AG04450 (cell line): ENCODE measurements at regions not wholly inside any gene's neighbourhood (a gene's known extent, or its start where the extent isn't known, plus 50 kb on each side); places are given as distances from the start of the nearest gene placed in this dataset.

Experiments used
- CTCF ChIA-PET: fragments of 300-600, 350-600 bp; formaldehyde crosslinking; extraction: SDS; loops from one replicate; lab custom pipeline; 2022; ENCODE audit warnings: antibody characterized with exemption, inconsistent platforms; lab: Charles Lee
- POLR2A ChIA-PET: fragments of 350-600 bp; formaldehyde crosslinking; extraction: SDS; loops from one replicate; lab custom pipeline; 2021; ENCODE audit warnings: antibody characterized with exemption, inconsistent platforms; lab: Yijun Ruan, JAX
- DNase-seq: peaks from one replicate; pipeline ENCODE4 v3.0.0-alpha.2; 2011; ENCODE audit warnings: low read depth, low spot score
- H3K27ac ChIP-seq: one replicate; pipeline ENCODE4 v1.5.1; 2012; ENCODE audit warnings: low read depth, low read length, control low read depth
- H3K27me3 ChIP-seq: one replicate; pipeline ENCODE4 v1.6.0; 2012; ENCODE audit warnings: low read length; ENCODE audit not compliant: control insufficient read depth, insufficient read depth
- H3K4me3 ChIP-seq: 2 replicates; pipeline ENCODE4 v1.5.1; 2011; ENCODE audit warnings: mild to moderate bottlenecking, low read depth, low read length, control low read depth
- H3K9me3 ChIP-seq: 2 replicates; pipeline ENCODE4 v1.5.1; 2012; ENCODE audit warnings: low read length; ENCODE audit not compliant: control insufficient read depth, insufficient read depth
- TF ChIP-seq, protein P1 (sequence below): IDR thresholded peaks from 2 replicates; pipeline ENCODE4 v1.5.1; 2011; ENCODE audit warnings: low read depth, low read length, control low read depth, inconsistent platforms

DNA sequence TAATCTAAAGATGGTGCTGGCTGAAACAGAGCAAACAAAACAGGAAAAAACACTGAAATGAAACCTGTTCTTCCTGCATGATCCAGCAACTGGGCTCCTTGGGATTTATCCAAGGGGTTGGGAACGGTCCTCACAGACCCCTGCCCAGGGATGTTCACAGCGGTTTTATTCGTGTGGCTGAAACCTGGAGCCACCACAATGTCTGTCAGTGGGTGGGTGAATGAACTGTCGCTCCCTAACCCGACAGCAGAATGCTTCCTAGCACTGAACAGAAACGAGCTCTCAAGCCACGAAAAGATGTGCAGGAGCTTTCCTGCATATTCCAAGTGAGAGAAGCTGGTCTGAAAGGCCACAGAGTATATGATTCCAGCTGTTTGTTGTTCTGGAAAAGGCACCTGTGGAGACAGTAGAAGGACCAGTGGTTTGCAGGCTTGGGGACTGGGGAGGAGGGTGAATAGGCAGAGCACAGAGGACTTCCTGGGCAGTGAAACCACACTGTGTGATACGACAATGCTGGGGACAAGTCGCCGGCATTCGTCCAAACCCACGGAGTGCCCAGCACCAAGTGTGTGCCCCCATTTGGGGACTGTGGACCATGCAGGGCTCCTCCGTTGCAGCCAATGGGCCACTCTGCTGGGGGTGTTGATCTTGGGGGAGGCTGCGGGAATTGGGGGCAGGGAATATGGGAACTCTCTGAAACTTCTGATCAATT, 73.9 kb downstream of the TEX29 start:
- DNase-seq: no peak
- TF ChIP-seq, protein P1, sequence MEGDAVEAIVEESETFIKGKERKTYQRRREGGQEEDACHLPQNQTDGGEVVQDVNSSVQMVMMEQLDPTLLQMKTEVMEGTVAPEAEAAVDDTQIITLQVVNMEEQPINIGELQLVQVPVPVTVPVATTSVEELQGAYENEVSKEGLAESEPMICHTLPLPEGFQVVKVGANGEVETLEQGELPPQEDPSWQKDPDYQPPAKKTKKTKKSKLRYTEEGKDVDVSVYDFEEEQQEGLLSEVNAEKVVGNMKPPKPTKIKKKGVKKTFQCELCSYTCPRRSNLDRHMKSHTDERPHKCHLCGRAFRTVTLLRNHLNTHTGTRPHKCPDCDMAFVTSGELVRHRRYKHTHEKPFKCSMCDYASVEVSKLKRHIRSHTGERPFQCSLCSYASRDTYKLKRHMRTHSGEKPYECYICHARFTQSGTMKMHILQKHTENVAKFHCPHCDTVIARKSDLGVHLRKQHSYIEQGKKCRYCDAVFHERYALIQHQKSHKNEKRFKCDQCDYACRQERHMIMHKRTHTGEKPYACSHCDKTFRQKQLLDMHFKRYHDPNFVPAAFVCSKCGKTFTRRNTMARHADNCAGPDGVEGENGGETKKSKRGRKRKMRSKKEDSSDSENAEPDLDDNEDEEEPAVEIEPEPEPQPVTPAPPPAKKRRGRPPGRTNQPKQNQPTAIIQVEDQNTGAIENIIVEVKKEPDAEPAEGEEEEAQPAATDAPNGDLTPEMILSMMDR: no peak
- ChIA-PET CTCF (no interaction called here), POLR2A (no interaction called here)
- Histone ChIP-seq H3K27ac (no peak overlapping the region), H3K9me3 (no peaks in the 10 kb centered on the region; the same call in 1 of the 2 replicates), H3K27me3 (no peaks in the 10 kb centered on the region), H3K4me3 (no peak overlapping the region)

DNA sequence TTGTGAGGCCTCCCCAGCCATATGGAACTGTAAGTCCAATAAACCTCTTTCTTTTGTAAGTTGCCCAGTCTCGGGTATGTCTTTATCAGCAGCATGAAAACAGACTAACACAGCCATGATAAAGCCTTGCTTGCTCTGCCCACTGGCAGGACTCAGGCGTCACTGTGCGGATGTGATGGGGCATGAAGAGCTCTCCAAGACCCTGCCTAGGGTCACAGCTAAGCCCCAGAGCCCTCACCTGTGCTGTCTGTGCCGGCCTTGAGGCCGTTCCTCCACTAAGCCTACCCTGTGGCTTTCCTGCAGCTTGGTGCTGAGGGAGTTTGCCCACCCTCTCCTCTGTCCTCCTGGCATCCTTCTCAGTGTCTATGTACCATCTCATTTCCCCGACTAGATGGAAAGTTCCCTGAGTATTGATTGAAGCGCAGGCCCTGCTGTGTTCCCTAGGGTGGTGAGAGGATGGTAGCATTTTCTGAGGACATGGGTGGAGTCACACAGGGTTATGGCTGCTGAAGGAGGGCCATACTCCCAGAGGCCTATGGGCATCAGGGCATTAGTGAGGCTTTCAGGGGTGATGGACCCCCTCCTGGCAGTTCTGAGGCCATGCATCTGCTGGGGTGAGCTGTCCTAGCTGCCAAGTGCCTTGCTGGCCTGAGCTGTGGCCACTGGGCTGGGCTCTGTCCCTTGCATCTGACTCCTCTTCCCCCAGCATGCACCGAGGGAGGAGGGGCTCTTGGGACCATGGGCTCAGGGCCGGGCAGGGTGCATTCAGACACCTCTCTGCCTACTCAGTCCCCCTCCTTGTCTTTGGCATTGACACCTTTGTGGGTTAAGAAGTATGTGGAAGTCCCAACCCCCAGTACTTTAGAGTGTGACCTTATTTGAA, 75.3 kb downstream of the TEX29 start:
- no peak for DNase-seq
- H3K27ac ChIP-seq: no peak overlapping the region
- TF ChIP-seq, protein P1: no peak
- H3K27me3 ChIP-seq: no peaks in the 10 kb centered on the region
- no peaks in the 10 kb centered on the region; the same call in 1 of the 2 replicates for H3K9me3 ChIP-seq
- ChIA-PET CTCF (interaction anchor here (0.7 kb wide), 1 partner anchor 70 kb away, joined by 3 read pairs; no protein-coding TSS in a partner anchor), POLR2A (no interaction called here)
- H3K4me3 ChIP-seq: no peak overlapping the region

DNA sequence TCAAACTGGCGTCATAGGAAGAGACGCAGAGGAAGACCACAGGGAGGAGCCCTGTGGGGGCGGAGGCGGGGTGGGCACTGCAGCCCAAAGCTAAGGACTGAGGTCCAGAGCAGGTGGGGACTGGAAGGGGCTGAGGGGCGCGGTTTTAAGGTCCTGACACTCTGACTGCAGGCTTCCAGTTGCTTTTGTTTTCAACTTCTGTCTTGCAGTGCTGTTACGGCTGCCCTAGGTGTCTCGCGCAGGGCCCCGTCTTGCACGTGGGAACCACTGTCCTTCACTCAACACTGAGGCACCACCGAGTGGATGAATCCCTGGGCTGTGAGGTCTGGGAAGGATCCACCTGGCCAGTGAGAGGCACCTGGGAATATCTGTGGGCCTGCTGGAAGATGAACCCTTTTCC, 76.0 kb downstream of the TEX29 start:
- no peaks in the 10 kb centered on the region for H3K27me3 ChIP-seq
- no peak for DNase-seq
- H3K9me3 ChIP-seq: no peaks in the 10 kb centered on the region; the same call in 1 of the 2 replicates
- POLR2A ChIA-PET: no interaction called here
- CTCF ChIA-PET: interaction anchor here (0.7 kb wide), 1 partner anchor 70 kb away, joined by 3 read pairs; no protein-coding TSS in a partner anchor
- H3K4me3 ChIP-seq: no peak overlapping the region
- no peak overlapping the region for H3K27ac ChIP-seq
- TF ChIP-seq, protein P1: no peak

DNA sequence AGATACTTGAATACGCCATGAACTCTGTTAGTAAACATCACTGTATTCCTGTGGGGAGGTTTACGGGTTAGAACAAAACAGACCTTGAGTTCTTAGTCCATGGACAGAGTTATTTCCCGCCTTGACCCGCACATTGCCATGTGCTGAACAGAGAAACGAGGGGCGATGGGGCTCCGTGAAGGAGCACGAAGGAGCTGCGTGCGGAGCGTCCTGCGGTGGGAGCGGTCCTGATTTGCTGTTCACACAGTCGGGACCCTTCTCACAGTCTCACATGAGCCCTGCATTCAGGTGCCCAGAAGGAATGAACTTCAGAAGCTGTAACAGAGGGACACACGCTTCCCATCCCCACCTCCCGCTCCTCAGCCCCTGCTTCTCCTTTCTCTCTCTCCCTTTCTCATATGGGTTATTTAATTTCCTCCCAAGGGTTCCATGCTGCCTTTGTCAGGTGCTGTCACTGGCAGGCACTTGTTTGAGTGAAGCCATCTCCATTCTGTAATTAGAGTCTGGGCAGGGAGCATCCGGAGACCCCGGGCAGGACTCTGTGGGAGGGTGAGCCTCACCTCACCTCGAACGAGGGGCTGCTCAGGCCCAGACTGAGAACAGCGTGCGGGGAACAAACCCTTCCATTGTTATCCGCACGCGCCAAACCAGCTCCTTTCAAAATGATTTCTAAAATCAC, 76.9 kb downstream of the TEX29 start:
- Histone ChIP-seq H3K4me3 (no peak overlapping the region), H3K9me3 (no peaks in the 10 kb centered on the region; the same call in 1 of the 2 replicates), H3K27ac (no peak overlapping the region), H3K27me3 (no peaks in the 10 kb centered on the region)
- DNase-seq: no peak
- TF ChIP-seq, protein P1: no peak
- POLR2A ChIA-PET: no interaction called here
- CTCF ChIA-PET: no interaction called here
